HG02852 (cell line): ENCODE measurements at regions not wholly inside any gene's neighbourhood (a gene's known extent, or its start where the extent isn't known, plus 50 kb on each side); places are given as distances from the start of the nearest gene placed in this dataset.
"Not testable (repeated sequence)": the region's sequence is repeated elsewhere in the genome, so short reads cannot be mapped to it uniquely, and the experiment has no call there.

ENCODE experiments used
- ATAC-seq: cut with Tn5 transposase; IDR thresholded peaks from one replicate; pipeline ENCODE4 v1.9.1; 2021; ENCODE audit warnings: mild to moderate bottlenecking, moderate library complexity; ENCODE audit not compliant: unreplicated experiment

DNA sequence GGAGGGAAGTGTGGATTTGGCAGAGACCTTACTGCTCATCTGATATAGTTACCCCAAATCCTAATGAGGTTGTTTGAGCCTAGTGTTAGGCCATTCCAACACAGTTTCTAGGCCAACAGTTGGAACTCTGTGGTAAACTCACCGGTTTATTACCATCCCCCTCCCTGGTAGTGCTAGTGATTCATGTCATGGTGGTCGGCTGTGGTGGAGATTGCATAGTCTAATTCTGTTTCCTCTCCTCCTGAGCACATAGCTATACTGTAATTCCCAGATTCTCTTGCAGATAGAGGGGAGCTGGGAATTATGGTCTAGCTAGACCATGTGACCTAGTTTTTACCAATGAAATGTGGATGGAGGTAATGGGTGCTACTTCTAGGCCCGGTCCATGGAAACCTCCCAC, 123.7 kb upstream of the KIF26B start:
- ATAC-seq, result no peak

DNA sequence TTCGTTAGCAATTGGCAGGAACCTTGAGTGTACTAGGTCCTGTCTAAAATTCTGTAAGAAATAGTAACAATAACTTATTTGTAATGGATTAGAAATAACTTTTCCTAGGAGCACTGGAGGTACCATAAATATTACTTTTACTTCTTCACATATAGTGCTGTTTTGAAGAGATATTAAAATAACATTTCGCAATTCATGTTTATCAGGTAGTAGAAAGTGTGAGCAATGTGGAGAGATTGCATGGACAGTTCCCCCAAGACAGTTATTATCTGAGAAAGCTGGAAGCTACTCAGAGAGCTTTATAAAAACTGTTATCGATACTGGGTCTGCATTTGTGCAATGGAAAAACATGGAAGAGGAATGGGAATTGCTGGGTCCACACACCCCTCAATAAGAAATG, 128.5 kb upstream of the KIF26B start:
- ATAC-seq, result no peak

DNA sequence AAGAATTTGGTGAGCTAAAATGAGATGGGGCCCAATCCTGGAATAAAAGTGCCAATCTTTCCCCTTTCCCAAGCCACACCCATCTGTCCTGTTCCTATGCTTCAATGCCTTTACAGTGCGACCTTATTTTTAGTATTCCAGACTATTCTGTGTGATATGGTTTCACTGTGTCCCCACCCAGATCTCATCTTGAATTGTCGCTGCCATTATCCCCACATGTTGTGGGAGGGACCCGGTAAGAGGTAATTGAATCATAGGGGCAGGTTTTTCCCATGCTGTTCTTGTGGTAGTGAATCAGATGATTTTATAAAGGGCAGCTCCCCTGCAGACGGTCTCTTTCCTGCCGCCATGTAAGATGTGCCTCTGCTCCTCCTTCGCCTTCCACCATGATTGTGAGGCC, 129.3 kb upstream of the KIF26B start:
- ATAC-seq, result no peak

DNA sequence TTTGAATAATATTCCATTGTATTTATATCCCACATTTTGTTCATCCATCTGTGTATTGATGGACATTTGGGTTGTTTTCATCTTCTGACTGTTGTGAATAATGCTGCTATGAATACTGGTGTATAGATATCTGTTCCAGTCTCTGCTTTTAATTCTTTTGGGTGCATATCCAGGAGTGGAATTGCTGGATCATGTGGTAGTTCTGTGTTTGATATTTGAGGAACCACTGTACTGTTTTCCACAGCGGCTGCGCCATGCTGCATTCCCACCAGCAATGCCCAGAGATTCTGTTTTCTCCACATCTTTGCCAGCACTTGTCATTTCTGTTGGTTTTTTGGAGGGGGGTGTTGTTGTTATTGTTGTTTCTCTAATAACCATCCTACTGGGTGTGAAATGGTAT, 131.6 kb upstream of the KIF26B start:
- no peak for ATAC-seq

DNA sequence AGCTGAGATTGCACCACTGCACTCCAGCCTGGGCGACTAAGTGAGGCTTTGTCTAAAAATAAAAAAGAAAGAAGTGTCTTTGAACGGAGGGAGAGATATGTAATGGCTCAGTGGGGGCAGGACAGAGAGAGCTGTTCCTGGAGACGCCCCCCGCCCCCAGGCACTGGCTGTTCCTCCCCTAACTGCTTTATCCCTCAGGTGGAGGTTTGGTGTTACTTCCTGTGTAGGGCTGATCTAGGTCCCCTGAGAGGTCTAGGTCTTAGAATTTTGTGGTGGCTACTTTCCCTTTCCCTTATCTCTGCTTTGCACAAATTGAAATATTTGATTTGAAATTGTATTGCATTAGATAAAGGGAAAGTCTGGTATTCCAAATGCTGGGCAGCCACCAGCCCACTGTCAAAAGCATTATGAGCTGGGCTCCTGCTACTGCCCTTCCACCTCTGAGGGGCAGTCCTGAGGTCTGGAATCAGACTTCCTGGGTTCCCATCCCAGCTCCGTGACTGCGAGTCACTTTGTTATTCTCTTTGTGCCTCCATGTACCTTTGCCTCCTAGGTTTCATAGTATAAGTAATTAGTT, 134.8 kb upstream of the KIF26B start:
- no peak for ATAC-seq

DNA sequence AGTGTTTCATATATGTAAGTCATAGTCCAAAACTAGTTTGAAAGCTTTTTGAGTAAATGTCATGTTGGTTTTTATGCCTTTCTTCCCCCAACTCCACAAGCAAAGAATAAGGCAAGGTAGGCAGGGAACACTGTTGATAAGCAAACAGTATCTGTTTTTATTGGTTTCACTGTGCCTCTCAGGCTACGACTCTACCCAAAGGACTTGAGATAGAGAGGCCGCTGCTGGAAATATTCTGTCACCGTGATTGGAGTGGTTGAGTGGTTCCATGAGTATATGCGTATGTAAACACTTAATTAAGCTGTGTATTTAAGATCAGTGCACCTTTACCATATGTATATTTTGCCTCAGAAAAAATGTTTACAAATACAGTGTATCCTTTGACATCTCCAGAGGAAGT, 138.1 kb upstream of the KIF26B start:
- no peak for ATAC-seq

DNA sequence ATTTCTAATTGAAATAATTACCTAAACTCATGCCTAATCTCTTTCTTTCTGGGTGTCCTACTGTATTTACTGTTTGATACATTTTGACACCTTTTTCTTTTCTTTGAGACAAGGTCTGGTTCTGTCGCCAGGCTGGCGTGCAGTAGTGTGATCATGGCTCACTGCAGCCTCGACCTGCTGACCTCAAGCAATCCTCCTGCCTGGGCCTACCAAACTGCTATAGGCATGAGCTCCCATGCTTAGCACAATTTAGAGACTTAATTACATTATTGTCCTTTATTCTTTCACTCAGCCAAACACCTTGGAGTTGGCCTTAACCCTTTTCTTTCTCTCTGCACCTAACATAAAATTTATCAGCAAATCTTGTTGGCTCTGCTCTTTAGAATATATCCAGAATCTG, 139.8 kb upstream of the KIF26B start:
- no peak for ATAC-seq

DNA sequence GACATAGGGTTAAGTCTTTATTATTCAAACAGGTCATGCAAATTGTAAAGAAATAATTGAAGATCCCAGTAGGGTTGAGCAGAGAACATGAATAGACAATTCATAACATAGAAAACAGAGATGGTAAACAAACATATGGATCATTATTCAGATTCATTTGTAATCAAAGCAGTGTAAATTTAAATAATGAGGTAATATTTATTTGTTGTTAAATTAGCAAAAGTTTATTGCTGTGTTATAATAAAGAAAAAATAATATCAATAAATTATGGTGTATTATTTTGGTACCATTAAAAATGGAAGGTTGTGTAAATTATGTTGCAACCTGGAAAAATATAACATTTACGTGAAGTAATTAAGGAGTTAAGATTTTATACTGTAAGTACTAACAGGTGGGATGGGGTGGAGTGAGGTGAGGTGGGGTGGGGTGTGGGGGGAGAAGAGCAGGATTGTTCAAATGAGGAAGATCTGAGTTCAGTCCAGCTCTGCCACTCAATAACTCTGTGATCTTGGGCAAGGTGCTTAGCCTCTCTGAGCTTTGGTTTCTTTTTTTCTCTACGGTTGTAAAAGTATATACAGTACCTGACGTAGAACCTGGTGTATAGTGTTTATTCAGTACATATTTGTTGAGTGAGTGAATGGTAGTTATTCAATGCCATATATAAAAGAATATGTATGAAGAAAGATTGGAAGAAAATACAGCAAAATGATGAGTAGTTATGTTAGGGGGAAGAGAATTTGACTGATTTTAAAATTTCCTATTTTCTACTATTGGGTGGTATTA, 140.3 kb upstream of the KIF26B start:
- ATAC-seq, result no peak

DNA sequence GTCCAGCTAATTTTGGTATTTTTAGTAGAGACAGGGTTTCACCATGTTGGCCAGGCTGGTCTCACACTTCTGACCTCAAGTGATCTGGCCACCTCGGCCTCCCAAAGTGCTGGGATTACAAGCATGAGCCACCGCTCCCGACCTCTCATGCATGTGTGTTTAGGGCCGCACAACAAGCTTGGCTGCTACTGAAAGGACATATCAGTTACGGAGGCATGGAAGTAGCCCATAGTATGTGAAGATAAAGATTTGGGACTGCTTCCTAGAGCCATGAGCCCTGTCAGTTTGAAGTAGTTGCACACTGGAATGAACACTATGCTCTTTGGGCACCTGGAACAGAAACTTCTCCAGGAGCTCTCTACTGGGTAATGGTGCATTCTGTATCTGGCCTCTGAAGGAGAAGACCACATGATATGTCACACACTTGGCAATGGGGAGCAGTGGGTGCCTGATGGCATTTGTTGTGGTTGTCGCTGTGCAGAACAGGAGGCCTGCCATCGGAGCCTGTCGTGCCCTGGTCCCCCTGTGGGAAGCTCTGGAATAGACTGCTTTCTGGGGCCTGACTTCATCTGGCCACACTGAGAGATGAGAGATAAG, 144.7 kb upstream of the KIF26B start:
- ATAC-seq, result no peak

DNA sequence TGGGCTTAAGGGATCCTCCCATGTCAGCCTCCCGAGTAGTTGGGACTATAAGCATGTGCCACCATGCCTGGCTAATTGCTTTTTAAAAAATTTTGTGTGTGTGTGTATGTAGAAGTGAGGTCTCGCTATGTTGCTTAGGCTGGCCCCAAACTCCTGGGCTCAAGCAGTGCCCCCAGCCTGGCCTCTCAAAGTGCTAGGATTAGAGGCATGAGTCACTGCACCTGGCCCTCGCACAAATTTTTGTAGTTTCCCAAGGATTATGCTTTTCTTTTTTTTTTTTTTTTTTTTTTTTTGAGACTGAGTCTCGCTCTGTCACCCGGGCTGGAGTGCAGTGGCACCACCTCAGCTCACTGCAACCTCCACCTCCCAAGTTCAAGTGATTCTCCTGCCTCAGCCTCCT, 144.4 kb upstream of the HNRNPU start:
- no peak for ATAC-seq

DNA sequence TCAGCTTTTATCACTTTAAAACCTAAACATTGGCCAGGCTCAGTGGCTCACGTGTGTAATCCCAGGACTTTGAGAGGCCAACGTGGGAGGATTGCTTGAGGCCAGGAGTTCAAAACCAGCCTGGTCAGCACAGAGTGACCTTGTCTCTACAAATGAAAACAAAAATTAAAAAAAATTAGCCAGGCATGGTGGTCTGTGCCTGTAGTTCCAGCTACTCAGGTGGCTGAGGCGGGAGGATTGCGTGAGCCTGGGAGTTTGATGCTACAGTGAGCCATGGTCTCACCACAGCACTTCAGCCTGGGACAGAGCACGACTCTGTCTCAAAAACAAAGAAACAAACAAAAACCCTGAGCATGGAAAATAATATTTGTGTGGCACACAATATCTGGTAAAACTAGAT, 143.5 kb upstream of the HNRNPU start:
- no peak for ATAC-seq

DNA sequence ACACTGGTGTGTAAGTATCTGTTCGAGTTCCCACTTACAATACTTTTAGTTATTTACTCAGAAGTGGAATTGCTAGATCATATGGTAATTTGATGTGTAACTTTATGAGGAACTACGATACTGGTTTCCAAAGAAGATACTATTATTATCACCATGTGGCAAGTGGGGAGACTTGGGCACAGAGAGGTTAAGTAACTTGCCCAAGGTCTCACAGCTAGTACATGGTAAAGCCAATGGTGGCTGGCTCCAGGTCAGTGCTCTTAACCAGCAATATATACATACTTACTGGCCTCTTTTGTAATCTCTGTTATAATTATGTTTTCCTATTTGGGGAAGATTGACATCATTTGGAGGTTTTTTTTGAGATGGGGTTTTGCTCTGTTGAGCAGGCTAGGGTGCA, 138.9 kb upstream of the HNRNPU start:
- ATAC-seq, result no peak

DNA sequence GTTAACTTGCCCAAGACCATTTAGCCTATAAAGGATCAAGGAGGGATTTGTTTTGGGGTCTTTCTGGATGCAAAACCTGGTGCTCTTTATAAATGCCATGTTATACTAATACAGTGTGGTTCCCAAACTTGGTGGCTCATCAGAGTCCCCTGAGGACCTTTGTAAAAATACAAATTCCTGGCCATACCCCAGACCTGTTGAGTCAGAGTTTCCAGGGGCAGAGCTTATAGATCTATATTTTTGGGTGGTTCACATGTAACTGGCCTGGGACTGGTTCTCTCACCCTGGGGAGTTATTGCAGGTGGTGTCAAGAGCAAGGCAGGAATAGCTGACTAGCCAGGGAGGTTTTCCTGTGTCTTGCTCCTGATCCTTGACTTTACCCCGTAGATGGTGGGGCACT, 136.9 kb upstream of the HNRNPU start:
- no peak for ATAC-seq

DNA sequence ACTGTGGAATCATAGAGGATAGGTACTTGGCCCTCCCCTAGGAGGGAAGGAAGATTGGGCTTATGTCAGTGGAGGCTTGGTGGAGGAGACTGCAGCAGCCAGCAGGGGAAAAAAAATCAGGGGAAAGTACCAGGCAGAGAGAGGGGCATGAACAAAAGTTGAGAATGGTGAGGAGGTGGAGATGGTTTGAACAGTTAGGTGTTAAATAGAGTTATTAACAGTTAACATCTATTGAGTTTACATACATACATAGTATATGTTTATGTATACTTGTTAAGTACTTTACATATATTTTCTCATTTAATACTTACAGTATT, 136.5 kb upstream of the HNRNPU start:
- ATAC-seq, result no peak

DNA sequence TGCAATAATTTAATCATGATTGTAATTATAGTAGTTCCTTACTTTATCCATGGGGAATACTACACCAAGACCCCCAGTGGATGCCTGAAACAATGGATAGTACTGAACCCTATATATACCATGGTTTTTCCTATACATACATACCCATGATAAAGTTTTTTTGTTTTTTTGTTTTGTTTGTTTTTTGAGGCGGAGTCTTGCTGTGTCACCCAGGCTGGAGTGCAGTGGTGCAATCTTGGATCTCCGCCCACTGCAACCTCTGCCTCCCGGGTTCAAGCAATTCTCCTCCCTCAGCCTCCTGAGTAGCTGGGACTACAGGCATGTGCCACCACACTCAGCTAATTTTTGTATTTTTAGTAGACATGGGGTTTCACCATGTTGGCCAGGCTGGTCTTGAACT, 135.3 kb upstream of the HNRNPU start:
- not testable (repeated sequence) for ATAC-seq

DNA sequence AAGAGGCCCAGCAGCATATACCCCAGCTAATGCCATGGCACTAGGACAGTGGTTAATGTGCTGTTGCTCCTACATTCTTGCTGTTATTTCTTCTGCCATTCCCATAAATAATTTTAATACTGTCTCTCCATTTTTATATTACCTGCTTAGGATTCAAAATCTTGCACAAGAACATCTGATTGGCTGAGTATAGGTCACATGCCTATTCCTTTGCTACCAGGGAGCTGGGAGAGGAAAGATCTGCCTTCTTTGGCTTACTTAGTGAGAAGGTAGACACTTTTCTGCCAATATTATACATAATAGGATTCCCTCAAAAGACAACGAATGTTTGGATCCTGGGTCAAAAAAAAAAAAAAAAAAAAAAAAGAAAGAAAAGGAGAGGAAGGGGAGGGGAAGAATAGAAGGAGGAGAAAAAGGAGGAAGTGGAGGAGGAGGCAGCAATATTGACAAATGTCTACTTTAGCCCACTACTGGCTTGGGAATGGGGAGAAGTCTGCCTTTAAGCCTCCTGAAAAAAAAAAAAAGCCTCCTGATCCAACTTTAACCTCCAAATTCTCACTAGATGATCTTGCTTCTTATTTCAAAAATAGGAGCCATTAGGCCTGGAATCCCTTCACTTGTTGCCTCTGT, 134.5 kb upstream of the HNRNPU start:
- ATAC-seq, result no peak

DNA sequence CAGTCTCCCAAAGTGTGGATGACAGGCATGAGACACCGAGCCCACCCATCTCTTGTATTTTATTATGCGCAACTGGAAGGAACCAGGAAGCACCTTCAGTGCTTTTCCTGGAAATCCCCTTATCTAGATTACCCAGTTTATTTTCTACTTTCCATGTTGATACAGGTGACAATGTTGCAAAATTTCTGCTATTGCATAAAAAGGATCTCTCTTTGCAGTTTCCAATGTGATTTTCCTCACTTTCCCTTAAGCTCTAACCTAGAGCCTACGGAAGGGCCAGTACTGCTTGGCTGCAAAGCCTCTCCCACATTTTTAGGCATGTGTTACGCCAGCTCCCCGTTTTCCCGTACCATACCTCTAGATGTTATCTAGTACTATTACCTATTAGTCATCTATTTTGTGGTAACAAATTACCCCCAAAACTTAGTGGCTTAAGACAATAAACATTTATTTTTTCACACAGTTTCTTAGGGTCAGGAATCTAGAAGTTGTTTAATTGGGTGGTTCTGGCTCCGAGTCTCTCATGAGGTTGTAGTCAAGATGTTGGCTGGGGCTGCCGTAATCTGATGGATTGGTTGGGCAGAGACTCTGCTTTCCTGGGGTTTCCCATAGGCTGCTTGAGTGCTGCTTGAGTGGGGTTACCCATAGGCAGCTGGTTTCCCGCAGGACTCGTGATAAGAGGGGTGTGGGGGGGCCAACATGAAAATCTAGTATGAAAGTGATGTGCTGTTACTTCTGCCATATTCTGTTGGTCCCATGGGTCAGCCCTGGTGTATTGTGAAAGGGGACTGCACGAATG, 131.5 kb upstream of the HNRNPU start:
- no peak for ATAC-seq

DNA sequence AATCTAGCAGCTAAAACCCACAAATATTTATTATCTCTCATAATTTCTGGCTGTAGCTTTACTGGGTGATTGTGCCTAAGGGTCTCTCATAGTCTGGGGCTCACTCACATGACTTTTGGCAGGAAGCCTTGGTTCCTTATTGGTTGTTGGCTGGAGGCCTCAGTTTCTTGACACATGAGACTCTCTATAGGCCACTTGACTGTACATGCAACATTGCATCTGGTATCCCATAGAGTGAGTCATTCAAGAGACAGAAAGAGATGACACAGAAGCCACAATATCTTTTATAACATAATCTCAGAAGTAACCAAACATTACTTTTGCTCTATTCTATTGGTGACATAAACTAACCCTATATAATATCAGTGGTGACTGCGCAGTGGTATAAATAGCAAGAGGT, 128.5 kb upstream of the HNRNPU start:
- ATAC-seq, result no peak

DNA sequence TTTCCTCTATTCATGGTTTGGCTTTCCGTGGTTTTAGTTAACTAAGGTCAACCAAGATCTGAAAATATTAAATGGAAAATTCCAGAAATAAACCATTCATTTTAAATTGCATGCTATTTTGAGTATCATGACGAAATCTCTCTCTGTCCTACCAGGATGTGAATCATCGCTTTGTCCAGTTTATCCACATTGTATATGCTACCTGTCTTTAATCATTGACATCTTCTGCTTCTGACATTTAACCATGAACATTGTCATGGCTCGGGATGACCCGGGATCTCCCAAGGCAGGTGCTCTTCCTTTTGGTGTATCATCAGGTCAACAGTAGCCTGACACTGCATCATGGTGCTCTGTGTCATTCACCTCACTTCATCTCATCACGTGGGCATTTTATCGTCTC, 125.5 kb upstream of the HNRNPU start:
- ATAC-seq, result no peak

DNA sequence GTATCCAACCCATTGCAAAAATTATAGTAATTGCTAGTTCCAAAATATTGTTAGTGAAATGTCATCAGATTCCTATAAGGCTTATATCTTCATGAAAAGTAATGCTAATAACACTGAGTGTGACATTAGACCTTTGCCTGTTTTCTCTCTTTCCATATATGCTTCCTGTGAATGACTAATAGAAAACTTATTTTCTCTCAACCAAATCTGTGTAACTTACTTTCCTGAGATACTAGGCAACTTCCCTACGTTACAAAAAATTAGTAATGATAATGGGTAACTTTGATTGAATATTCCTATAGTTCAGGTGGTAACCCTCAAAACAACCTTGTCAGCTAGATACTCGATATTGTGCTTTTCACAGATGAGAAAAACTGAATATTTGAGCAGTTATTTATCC, 124.2 kb upstream of the HNRNPU start:
- no peak for ATAC-seq

DNA sequence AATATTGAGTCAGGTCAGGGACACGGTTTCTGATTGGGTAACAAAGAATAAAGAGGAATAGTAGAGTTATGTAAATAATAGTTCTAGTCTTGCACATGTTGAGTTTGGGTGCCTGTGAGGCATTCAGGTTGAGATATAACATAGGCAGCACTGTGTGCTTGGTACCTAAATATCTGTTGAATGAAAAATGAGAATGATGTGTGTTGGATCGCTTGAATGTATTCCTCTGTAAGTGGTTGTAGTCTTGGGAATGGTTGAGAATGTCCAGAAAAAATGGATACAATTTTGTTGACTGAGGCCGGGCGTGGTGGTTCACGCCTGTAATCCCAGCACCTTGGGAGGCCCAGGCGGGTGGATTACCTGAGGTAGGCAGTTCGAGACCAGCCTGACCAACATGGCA, 116.3 kb upstream of the HNRNPU start:
- ATAC-seq, result no peak

DNA sequence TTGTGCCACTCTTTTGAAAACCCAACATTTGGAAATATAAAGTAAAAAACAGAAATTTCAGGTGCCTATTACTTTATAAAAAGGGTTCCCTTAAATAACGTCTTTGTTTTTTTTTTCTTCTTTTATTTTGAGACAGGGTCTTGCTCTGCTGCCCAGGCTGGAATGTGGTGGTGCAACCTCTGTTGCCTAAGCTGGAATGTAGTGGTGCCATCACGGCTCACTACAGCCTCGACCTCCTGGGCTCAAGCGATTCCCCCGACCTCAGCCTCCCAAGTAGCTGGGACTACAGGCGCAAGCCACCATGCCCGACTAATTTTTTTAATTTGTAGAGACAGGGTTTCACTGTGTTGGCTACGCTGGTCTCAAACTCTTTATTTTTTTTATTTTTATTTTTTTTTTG, 110.2 kb upstream of the HNRNPU start:
- no peak for ATAC-seq
